ENCODE measurements at regions not wholly inside any gene's neighbourhood (a gene's known extent, or its start where the extent isn't known, plus 50 kb on each side); places are given as distances from the start of the nearest gene placed in this dataset.

- Histone ChIP-seq H3K9me3 (ENCODE audit: insufficient read depth, low read length) (no peaks in the 10 kb centered on the region), H3K79me2 (ENCODE audit: insufficient read depth, low read length) (no peaks in the 10 kb centered on the region), H3K9me2 (replicated peaks; ENCODE audit: insufficient read depth, low read length) (no peaks in the 10 kb centered on the region; the same call in 1 of the 2 replicates), H3K27ac (ENCODE audit: low read depth, low read length) (no peak overlapping the region), H3K27me3 (ENCODE audit: low read length) (no peaks in the 10 kb centered on the region), H4K20me1 (ENCODE audit: low read depth, low read length) (no peaks in the 10 kb centered on the region), H3K4me3 (ENCODE audit: insufficient read depth, low read length, poor library complexity, severe bottlenecking) (no peak overlapping the region), H2AFZ (ENCODE audit: low read depth, low read length, severe bottlenecking) (no peak overlapping the region), H3F3A (ENCODE audit: insufficient read depth) (no peaks in the 10 kb centered on the region), H3K4me2 (ENCODE audit: low read depth, low read length, poor library complexity, severe bottlenecking) (no peak overlapping the region), H3K9ac (ENCODE audit: low read length) (no peak overlapping the region), H3K36me3 (ENCODE audit: low read length) (no peaks in the 10 kb centered on the region)
- TF ChIP-seq CTCF (IDR thresholded peaks at IDR 0.05; ENCODE audit: insufficient read depth, low read length, poor library complexity, severe bottlenecking), result no peak
Observed at GRCh38 chr9:23160491-23160890, 665.5 kb downstream of the ELAVL2 start.

GRCh38 chr9:23160952-23161469 is 665.0 kb downstream of the ELAVL2 start:
- Histone ChIP-seq H3K27ac (ENCODE audit: low read depth, low read length) (no peak overlapping the region), H3K4me2 (ENCODE audit: low read depth, low read length, poor library complexity, severe bottlenecking) (no peak overlapping the region), H3K9ac (ENCODE audit: low read length) (no peak overlapping the region), H3F3A (ENCODE audit: insufficient read depth) (no peaks in the 10 kb centered on the region), H3K9me2 (replicated peaks; ENCODE audit: insufficient read depth, low read length) (no peaks in the 10 kb centered on the region; the same call in 1 of the 2 replicates), H3K4me3 (ENCODE audit: insufficient read depth, low read length, poor library complexity, severe bottlenecking) (no peak overlapping the region), H2AFZ (ENCODE audit: low read depth, low read length, severe bottlenecking) (no peak overlapping the region), H3K79me2 (ENCODE audit: insufficient read depth, low read length) (no peaks in the 10 kb centered on the region), H3K9me3 (ENCODE audit: insufficient read depth, low read length) (no peaks in the 10 kb centered on the region), H3K27me3 (ENCODE audit: low read length) (no peaks in the 10 kb centered on the region), H3K36me3 (ENCODE audit: low read length) (no peaks in the 10 kb centered on the region), H4K20me1 (ENCODE audit: low read depth, low read length) (no peaks in the 10 kb centered on the region)
- no peak for TF ChIP-seq EZH2phosphoT487 (conservative IDR thresholded peaks at IDR 0.05; ENCODE audit: low read length)
- no peak for TF ChIP-seq CTCF (IDR thresholded peaks at IDR 0.05; ENCODE audit: insufficient read depth, low read length, poor library complexity, severe bottlenecking)

GRCh38 chr9:23162789-23163188 is 663.3 kb downstream of the ELAVL2 start:
- TF ChIP-seq CTCF (IDR thresholded peaks at IDR 0.05; ENCODE audit: insufficient read depth, low read length, poor library complexity, severe bottlenecking) (no peak), EZH2phosphoT487 (conservative IDR thresholded peaks at IDR 0.05; ENCODE audit: low read length) (no peak)
- no peaks in the 10 kb centered on the region for H3F3A ChIP-seq (ENCODE audit: insufficient read depth)
- no peak overlapping the region for H3K9ac ChIP-seq (ENCODE audit: low read length)
- no peak overlapping the region for H3K4me2 ChIP-seq (ENCODE audit: low read depth, low read length, poor library complexity, severe bottlenecking)
- no peaks in the 10 kb centered on the region; the same call in 1 of the 2 replicates for H3K9me2 ChIP-seq (replicated peaks; ENCODE audit: insufficient read depth, low read length)
- no peak overlapping the region for H2AFZ ChIP-seq (ENCODE audit: low read depth, low read length, severe bottlenecking)
- no peaks in the 10 kb centered on the region for H3K27me3 ChIP-seq (ENCODE audit: low read length)
- no peak overlapping the region for H3K27ac ChIP-seq (ENCODE audit: low read depth, low read length)
- H3K9me3 ChIP-seq (ENCODE audit: insufficient read depth, low read length), result no peaks in the 10 kb centered on the region
- H3K4me3 ChIP-seq (ENCODE audit: insufficient read depth, low read length, poor library complexity, severe bottlenecking), result no peak overlapping the region
- H3K79me2 ChIP-seq (ENCODE audit: insufficient read depth, low read length), result no peaks in the 10 kb centered on the region
- H3K36me3 ChIP-seq (ENCODE audit: low read length), result no peaks in the 10 kb centered on the region
- no peaks in the 10 kb centered on the region for H4K20me1 ChIP-seq (ENCODE audit: low read depth, low read length)

Measured in SU-DHL-6 (cell line).